Left renal cortex interstitium (tissue), 4 donors: ENCODE measurements at regions not wholly inside any gene's neighbourhood (a gene's known extent, or its start where the extent isn't known, plus 50 kb on each side); places are given as distances from the start of the nearest gene placed in this dataset.

ENCODE experiments used
- DNase-seq, 4 donors: peaks; one replicate each; pipeline ENCODE4 v3.0.0-alpha.2; 2013; ENCODE audit warnings: low read depth in 4 of 4, low spot score in 2 of 4, missing footprints in 1 of 4

GRCh38 chr18:64276311-64277090 lies 127.6 kb upstream of the LINC00305 start:
- DNase-seq, result peak; percentile 15 to 38 (median 30)

GRCh38 chr18:64275593-64276300 lies 126.9 kb upstream of the LINC00305 start:
- DNase-seq, result no peak

GRCh38 chr18:64273724-64274123 lies 124.8 kb upstream of the LINC00305 start:
- no peak for DNase-seq

- DNase-seq, result no peak
Measured at GRCh38 chr18:64271975-64272659, 123.2 kb upstream of the LINC00305 start.

- DNase-seq, result no peak
Measured at GRCh38 chr18:64271246-64271645, 122.4 kb upstream of the LINC00305 start.

GRCh38 chr18:64270608-64271007 lies 121.7 kb upstream of the LINC00305 start:
- no peak for DNase-seq

- DNase-seq, result no peak
Measured at GRCh38 chr18:64270121-64270520, 121.2 kb upstream of the LINC00305 start.

GRCh38 chr18:64264171-64264570 lies 115.3 kb upstream of the LINC00305 start:
- no peak for DNase-seq

- DNase-seq, result no peak
Measured at GRCh38 chr18:64260810-64261209, 111.9 kb upstream of the LINC00305 start.

GRCh38 chr18:64259871-64260270 lies 111.0 kb upstream of the LINC00305 start:
- DNase-seq, result no peak

GRCh38 chr18:64258111-64258650 lies 109.3 kb upstream of the LINC00305 start:
- DNase-seq, result no peak

- no peak for DNase-seq
Measured at GRCh38 chr18:64254399-64255093, 105.7 kb upstream of the LINC00305 start.

GRCh38 chr18:64253873-64254272 lies 105.0 kb upstream of the LINC00305 start:
- no peak for DNase-seq

GRCh38 chr18:64253222-64253621 lies 104.3 kb upstream of the LINC00305 start:
- DNase-seq, result no peak

- no peak for DNase-seq
Measured at GRCh38 chr18:64248836-64249235, 99.9 kb upstream of the LINC00305 start.

GRCh38 chr18:64245126-64245861 lies 96.4 kb upstream of the LINC00305 start:
- DNase-seq, result no peak

GRCh38 chr18:64244571-64244970 lies 95.7 kb upstream of the LINC00305 start:
- no peak for DNase-seq

- DNase-seq, result no peak
Measured at GRCh38 chr18:64240316-64240715, 91.4 kb upstream of the LINC00305 start.

- no peak for DNase-seq
Measured at GRCh38 chr18:64238076-64238475, 89.2 kb upstream of the LINC00305 start.

GRCh38 chr18:64234321-64234720 lies 85.4 kb upstream of the LINC00305 start:
- no peak for DNase-seq
